HG03342 (cell line): ENCODE measurements at regions not wholly inside any gene's neighbourhood (a gene's known extent, or its start where the extent isn't known, plus 50 kb on each side); places are given as distances from the start of the nearest gene placed in this dataset.

Experiments
- ATAC-seq: cut with Tn5 transposase; IDR thresholded peaks from one replicate; pipeline ENCODE4 v1.9.1; 2021; ENCODE audit warnings: mild to moderate bottlenecking, moderate library complexity; ENCODE audit not compliant: unreplicated experiment

DNA sequence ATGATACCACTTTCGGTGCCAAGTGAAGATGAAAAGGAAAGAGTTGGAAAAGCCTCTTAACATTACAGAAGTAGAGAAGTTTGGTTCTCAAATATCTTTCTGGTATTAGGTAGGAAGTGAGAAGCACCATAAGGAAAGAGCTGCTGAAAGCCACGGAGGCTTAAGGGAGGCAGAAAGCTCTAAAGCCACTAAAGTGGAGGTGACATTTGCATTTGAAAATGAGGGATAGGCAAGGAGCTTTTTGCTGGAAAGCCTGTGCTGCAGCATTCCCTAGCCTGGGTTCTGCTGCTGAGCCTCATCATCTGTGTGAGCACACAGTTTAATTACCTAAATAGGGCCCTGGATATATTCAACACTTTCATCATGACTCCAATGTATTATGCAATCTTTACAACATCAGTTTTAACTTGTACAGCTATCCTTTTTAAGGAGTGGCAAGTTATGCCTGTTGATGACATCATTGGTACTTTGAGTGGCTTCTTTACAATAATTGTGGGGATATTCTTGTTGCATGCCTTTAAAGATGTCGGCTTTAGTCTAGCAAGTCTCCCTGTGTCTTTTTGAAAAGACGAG, 315.4 kb downstream of the RBM26 start:
- no peak for ATAC-seq

DNA sequence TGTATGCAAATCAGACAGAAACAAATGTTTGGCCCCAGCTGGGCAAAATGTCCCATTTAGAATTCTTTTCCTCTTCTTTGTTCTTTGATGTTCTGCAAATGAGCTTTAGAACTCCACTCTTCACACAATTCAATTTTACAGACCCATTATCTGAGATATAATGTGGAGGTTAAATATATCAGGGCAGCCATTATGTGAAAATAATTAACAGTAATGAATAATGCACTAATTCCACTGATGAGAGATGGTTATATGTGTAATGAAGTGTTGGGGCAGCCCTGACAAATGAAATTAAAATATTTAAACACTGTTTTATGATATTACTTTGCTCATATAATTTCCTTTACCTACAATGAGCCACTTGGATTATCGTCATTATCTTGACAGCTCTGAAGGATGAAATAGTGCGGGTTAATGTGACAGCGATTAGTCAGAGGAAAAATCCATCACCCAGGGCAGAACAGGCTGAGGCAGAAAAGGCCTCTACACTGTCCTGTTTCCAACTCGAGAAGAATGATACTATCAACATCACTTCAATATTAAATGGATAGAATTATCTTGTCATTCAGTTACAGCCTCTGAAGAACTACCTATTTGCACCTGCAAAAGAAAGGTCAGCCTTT, 321.1 kb downstream of the RBM26 start:
- ATAC-seq: no peak

DNA sequence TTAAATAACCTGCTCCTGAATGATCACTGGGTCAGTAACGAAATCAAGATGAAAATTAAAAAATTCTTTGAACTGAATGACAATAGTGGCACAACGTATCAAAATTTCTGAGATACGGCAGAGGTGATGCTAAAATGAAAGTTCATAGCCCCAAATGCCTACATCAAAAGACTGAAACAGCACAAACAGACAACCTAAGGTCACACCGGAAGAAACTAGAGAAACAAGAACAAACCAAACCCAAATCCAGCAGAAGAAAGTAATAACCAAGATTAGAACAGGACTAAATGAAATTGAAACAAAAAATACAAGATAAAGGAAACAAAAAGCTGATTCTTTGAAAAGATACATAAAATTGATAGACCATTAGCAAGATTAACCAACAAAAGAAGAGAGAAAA, 324.1 kb downstream of the RBM26 start:
- ATAC-seq: no peak

DNA sequence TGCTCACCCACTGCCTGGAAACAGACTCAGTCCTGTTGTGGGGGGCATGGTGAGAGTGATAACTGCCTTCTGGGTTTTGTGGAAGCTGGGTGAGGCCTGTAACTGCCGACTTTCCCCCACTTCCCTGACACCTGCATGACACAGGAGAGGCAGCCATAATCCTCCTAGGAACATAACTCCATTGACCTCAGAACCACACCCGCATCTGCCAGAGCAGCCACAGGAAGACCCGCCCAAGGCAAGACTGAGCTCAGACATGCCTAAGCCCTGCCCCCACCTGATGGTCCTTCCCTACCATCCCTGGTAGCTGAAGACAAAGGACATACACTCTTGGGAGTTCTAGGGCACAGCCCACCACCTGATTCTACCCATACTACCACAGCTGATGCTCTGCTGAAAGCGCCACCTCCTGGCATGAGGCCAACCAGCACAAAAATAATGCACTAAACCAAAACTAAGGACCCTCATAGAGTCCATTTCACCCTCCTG, 326.7 kb downstream of the RBM26 start:
- ATAC-seq: no peak

DNA sequence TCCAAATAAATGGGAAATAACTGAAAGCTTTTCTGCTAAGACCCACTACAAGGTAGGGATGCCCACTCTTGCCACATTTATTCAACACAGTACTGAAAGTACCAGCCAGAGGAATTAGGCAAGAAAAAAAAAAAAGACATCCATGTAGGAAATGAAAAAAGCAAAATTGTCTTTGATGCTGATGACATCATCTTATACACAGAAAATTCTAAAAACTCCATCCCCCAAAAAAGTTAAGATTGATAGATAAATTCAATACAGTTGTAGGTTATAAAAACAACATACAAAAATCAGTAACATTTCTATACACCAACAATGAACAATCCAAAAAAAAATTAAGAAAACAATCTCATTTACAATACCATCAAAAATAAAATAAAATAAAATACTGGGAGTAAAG, 330.4 kb downstream of the RBM26 start:
- no peak for ATAC-seq

DNA sequence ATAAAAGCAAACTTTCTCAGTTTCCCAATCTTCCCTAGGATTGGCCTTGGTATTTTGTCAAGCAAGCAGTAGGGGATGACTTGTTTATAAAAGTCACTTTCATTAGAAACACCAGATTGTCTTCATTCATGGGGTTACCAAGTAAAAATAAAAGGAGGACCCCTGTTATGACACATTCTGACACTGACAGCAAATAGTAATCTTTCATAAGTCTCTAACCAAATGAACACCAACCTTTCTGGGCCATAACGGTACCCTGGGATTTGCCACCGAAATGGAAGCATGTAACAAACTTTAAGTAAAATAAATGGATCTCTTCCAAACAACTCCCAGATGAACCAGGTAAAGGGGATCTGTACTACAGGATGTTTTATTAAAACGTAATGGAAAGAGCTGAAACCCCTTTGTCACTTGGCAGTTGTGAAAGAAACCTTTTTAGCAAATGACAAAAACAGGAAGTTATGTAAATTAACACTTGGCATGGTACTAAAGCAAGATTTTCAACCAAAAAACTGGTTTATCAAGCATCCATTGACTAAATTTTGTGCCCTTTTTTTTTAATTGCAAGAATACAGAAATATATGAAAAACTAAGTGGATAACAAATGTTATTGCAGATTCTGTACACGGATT, 335.6 kb downstream of the RBM26 start:
- ATAC-seq: no peak

DNA sequence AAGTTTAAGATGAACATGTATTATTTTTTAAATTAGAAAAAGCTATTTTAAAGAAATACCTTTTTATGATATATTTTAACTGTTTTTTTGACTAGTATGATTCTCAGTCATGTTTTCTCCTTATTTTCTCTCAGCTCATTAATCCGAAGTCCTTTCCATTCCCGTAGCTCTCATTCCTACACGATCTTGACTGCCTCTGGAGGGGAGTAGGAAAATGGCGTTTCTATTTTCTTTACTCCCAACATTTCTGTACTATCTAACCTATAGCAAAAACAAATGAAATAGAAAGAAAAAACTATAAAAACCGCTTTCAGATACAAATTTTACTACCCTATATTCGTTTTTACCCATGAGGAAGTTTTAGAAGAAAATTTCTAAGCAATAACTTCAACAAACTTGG, 343.8 kb downstream of the RBM26 start:
- no peak for ATAC-seq

DNA sequence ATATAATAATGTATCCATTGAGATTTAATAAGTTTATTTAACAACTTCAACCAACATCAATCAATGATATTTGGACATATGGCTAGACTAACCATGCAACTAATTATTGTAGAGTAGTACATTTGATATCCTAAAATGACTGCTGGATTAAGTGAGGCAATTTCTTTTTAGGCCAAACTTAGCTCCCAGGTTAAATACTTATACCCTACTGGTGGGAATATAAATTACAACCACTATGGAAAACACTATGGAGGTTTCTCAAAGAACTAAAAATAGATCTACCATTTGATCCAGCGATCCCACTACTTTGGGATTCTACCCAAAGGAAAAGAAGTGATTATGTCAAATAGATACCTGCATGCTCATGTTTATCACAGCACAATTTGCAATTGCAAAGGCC, 345.8 kb downstream of the RBM26 start:
- no peak for ATAC-seq

DNA sequence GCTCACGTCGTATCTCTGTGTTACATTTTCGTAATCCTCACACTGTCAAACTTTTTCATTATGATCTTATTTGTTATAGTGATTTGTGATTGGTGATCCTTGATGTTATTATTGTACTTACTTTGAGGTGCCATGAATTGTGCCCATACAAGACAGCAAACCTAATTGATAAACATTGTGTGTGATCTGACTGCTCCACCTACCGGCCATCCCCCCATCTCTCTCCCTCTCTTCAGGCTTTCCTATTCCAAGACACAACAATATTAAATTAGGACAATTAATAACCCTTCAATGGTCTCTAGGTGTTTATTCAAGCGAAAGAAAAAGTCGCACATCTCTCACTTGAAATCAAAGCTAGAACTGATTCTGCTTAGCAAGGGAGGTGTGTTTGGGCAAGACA, 349.3 kb downstream of the RBM26 start:
- ATAC-seq: no peak

DNA sequence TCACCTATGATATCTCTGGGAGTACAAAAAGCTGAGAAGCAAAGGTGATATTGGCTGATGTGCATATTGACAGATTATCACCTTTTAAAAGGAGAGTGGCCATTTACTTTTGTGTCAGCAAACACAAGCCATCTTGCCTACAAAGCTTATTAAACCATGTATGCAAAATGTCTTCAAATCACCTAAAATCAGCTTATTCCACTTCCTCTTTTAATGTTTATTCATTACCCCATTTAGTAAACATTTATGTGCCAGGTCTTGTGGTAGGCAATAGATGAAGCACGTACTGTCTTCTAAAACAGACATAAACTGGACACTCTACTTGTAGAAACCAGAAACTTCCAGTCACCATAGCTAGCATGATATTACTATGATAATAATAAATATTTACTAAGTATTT, 354.6 kb downstream of the RBM26 start:
- ATAC-seq: no peak

DNA sequence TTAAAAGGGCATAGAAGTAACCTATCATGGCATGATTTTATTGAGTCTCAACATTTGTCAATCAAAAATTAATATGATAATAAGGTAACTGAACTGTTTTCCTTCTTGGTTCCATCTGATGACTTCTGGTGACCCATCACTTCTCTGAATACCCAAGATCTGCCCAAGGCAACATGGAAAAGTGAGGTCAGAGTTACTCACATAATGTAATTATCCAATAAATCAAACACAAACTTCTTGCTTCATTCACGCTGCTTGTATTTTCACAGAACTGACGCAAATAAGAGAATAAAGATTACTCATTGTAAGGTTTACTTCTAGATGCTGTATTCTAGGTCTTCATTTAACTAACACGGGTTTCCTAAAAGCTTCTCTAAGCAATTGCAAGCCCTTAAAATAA, 361.6 kb downstream of the RBM26 start:
- ATAC-seq: no peak

DNA sequence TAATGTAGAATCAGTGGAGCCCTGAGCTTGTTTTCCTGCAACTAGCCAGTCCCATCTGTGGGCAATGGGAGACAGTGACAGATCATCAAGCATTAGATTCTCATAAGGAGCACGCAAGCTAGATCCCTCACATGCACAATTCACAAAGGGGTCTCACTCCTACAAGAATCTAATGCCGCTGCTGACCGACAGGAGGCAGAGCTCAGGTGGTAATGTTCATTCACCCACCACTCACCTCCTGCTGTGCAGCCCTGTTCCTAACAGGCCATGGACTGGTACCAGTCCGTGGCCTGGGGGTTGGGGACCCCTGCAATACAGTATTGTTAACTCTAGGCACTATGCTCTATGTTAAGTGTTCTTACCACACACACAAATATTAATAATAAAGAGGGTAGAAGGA, 362.8 kb downstream of the RBM26 start:
- ATAC-seq: no peak

DNA sequence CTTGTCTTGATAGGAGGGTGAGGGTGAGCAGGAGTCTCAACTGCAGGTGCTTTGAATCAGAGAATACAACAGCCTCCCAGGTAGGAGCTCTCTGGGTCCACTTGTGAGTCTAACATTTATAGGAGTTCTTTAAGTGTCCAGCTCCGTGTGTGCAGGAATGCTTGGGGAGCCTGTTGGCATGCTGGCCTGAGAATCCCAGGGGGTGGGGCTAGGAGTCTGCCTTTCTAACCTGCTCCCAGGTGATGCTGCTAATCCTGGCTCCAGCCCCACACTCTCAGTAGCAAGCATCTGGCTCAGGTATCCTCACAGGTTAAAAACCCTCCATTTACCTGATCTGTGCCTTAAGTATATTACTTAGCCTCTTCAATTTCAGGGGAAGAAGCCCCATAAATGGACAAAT, 368.9 kb downstream of the RBM26 start:
- no peak for ATAC-seq

DNA sequence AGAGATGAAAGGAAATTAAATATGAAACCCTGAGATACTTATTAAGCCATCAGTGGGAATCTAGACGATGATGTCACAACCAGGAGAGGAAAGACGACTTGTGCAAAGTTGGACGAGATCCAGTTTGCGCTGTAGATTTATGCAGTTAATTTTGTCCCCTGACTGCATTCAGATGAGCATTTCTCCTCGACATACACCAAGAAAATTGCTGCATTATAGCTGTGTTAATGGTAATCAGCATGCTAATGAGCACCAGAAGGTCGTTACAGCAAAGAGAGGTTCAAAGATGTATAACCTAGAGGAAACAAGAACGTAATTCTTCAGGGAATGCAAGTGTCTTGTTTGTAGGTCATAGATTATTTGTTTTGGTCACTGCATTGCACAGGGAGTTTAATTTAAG, 371.7 kb downstream of the RBM26 start:
- ATAC-seq: no peak

DNA sequence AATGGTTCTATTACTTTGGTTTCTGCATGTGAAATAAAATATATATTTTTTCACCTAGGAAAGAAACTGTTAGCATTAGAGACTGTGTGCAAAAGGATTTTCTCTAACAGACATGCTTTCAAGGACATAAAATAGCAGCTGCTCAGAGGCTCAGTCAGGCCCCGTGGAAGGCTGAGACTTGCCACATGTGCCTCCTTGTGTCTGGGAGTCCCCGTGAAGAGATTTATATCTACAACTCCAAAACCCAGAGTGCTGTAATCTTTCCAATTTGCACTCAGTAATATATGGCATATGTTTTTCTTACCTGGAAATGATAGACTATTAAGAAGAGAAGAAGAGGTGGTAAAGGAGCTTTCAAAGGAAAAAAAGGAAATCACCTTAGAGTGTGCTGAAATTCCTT, 371.6 kb upstream of the OBI1 start:
- ATAC-seq: no peak

DNA sequence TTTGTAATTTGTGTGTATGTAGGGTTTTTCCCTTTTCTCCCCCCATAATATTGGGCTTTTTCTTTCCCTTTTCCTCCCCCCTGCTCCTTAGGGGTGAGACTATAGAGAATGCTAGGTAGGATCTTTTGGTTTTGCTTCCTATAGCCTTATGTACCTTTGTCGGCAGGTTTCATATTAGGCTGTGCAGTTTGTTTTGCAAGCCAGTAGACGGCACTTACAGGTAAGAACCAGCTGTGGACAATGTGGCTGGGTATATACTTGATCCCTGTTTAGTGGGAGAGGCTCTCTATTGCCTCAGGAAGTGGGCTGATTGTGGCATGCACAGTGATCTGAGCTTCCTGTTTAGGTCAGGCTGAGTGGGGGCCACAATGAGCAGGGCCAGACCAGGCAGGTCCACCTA, 359.2 kb upstream of the OBI1 start:
- ATAC-seq: no peak

DNA sequence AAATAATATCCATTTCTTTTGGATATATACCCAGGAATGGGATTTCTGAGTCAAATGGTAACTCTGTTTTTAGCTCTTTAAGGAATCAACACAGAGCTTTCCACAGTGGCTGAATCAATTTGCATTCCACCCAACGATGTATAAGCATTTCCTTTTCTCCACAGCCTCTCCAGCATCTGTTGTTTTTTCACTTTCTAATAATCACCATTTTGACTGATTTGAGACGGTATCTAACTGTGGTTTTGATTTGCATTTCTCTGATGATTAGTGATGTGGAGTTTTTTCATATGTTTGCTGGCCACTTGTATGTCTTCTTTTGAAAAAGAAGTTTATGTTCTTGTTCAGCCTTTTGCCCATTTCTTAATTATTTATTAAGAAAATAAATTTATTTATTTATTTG, 352.2 kb upstream of the OBI1 start:
- peak; percentile 53 for ATAC-seq

DNA sequence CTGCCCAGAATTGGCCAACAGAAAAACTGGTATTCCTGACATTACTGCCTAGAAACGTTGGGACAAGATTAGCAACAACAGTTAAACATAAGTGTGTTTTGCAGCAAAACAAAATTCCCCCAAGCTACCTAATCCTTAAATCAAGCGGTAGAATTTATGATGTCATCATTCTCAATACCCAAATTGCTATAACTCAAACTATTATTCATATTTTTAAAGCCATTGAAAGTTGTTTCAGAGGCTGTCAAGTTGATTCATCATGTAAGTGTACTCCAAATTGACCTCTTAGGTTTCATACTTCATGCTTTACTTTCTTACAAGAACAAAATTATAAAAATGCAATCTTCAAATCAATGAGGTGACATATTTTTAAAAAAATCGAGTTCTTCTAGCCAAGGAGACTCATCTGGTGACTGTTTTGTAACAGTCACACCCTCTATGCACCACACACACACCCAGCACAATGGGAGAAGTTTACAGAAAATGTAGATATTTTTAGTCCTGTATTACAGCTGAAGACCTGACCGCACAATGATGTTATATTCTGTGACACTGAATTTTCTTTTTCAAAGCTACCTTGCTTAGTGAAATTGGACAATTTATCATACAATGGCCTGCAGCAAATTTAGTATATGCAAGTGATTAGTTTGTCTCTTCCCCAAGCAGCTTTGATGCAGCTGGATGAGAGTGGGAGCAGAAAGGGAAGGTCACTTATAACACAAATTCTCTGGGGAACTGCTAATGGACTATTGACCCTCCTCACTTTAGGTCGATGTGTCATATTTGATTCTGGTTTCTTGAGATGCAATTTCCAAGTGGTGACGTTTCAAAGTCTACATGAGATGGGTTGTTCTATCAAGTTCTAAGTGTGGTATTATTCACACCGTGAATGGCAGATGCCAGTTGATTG, 345.3 kb upstream of the OBI1 start:
- no peak for ATAC-seq

DNA sequence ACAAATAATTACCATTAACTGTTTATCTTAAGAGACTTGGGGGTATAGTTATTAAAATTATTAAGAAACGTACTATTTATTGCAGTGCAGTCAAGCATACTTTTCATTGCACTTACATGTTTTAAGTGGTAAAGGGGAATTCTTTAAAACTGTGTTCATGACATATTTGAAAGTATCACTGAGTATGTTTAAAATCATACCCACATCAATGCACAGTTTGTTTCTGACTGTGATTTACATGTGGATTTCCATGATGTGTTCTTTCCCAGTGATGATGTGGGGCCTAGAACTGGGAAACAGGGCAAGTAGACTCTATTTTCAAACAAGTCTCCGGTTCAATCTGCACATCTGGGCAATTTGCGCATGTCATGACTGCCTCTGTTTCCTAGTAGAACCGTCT, 340.5 kb upstream of the OBI1 start:
- ATAC-seq: no peak

DNA sequence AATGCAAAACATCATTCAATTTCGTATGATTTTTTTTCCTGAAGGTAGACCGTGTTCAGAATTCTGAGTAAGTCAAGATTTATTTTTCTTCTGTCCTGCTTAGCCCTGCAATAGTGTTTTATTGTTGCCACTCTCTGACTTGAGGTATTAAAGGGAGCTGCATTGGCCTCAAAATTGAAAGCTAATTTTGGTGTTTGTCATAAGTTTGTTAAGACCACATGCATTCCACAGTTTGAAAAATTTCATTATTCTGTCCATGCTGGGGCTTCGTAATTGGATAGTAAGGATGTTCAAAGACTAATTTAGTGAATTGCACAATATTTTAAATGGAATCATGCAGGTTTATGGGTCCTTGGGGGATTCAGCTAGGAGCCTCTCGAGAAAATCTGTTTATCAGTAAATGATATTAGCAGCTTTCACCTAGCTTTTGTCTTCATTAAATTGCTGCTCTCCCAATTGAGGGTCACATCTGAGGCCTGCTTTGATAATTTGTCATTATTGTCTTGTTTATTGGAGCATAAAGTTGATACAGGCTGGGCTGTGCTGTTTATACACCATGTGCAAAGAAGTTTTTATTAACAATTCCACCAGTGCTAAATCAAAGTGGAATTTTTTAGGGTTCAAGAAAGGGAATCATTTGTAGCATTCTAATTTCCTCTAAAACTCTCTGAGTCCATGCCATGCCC, 339.8 kb upstream of the OBI1 start:
- ATAC-seq: no peak
